CD8-positive, alpha-beta memory T cell (primary cell): ENCODE measurements at regions not wholly inside any gene's neighbourhood (a gene's known extent, or its start where the extent isn't known, plus 50 kb on each side); places are given as distances from the start of the nearest gene placed in this dataset.
A peak's percentile ranks its signal among the peaks of the same experiment; 100 is the strongest.
"Not testable (repeated sequence)": the region's sequence is repeated elsewhere in the genome, so short reads cannot be mapped to it uniquely, and the experiment has no call there.

Experiments
- CTCF ChIA-PET: fragments of 350-600 bp; sonication (Branson Sonifier 250); formaldehyde crosslinking; loops from one replicate; lab custom pipeline; 2021; ENCODE audit warnings: antibody characterized with exemption; lab: Charles Lee
- POLR2A ChIA-PET: fragments of 350-600 bp; sonication (Branson Sonifier 250); formaldehyde crosslinking; loops from one replicate; lab custom pipeline; 2021; ENCODE audit warnings: antibody characterized with exemption; lab: Charles Lee
- DNase-seq, 5 donors: peaks; one replicate each; pipeline versions ENCODE4 v3.0.0 to v3.0.0-alpha.2; 2020 to 2022; ENCODE audit warnings: mixed read lengths in 1 of 5
- H3K27ac ChIP-seq: one replicate; pipeline ENCODE4 v1.7.0; 2013; ENCODE audit warnings: low read depth, mild to moderate bottlenecking, low read length, moderate library complexity
- H3K27me3 ChIP-seq: 2 replicates; pipeline ENCODE4 v1.7.0; 2013; ENCODE audit warnings: low read length, mild to moderate bottlenecking; ENCODE audit not compliant: insufficient read depth, poor library complexity, severe bottlenecking
- H3K36me3 ChIP-seq: 2 replicates; pipeline ENCODE4 v1.7.0; 2013; ENCODE audit warnings: mild to moderate bottlenecking, low read length, moderate library complexity; ENCODE audit not compliant: insufficient read depth
- H3K4me1 ChIP-seq: 2 replicates; pipeline ENCODE4 v1.7.0; 2013; ENCODE audit warnings: mild to moderate bottlenecking, low read length, moderate library complexity; ENCODE audit not compliant: insufficient read depth
- H3K4me3 ChIP-seq: 2 replicates; pipeline ENCODE4 v1.7.0; 2013; ENCODE audit warnings: mild to moderate bottlenecking, low read length
- H3K9me3 ChIP-seq: 2 replicates; pipeline ENCODE4 v1.7.0; 2013; ENCODE audit warnings: mild to moderate bottlenecking, low read length
- H3K27ac Mint-ChIP-seq, 8 donors: one replicate each; pipeline ENCODE4 v1.8.0; 2020 to 2021; ENCODE audit warnings: mixed read lengths in 8 of 8, mild to moderate bottlenecking in 6 of 8, inconsistent platforms in 3 of 8, moderate library complexity in 3 of 8
- H3K27me3 Mint-ChIP-seq, 2 donors: one replicate each; pipeline ENCODE4 v1.8.0; 2020 to 2021; ENCODE audit warnings: mixed read lengths in 2 of 2, mild to moderate bottlenecking in 1 of 2, moderate library complexity in 1 of 2
- H3K36me3 Mint-ChIP-seq, 3 donors: one replicate each; pipeline ENCODE4 v1.8.0; 2020 to 2021; ENCODE audit warnings: mixed read lengths in 3 of 3, inconsistent platforms in 1 of 3, mild to moderate bottlenecking in 1 of 3
- H3K4me1 Mint-ChIP-seq, 3 donors: one replicate each; pipeline ENCODE4 v1.8.0; 2020 to 2021; ENCODE audit warnings: mixed read lengths in 3 of 3, inconsistent platforms in 1 of 3, mild to moderate bottlenecking in 1 of 3
- H3K4me3 Mint-ChIP-seq, 7 donors: one replicate each; pipeline ENCODE4 v1.8.0; 2020 to 2021; ENCODE audit warnings: mixed read lengths in 7 of 7, mild to moderate bottlenecking in 6 of 7, moderate library complexity in 4 of 7, inconsistent platforms in 2 of 7
- H3K9me3 Mint-ChIP-seq, 5 donors: one replicate each; pipeline ENCODE4 v1.8.0; 2020 to 2022; ENCODE audit warnings: mixed read lengths in 5 of 5, mild to moderate bottlenecking in 3 of 5, moderate library complexity in 2 of 5, inconsistent platforms in 1 of 5

DNA sequence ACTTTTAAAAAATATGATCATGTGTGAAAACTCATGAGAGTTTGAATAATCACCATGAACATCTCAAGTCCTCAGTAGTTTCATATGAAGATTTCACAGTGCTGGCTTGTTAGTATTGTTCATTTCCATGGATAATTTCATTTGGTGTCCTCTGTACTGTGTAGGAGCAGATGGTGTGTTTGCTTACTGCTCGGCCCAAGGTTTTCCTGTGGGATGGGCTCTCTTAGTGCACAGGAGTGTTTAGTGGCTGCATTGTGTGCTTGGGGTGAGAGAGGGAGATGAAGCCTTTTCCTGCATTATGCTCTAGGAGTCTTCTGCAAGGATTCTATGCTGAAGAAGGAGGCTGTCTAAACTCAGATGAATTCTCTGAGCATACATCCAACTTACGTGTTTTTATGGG, 270.6 kb downstream of the SOCS6 start:
- no peaks in the 10 kb centered on the region for H3K36me3 Mint-ChIP-seq
- no peak overlapping the region for H3K4me3 Mint-ChIP-seq
- Histone ChIP-seq H3K27me3 (no peaks in the 10 kb centered on the region), H3K4me3 (no peak overlapping the region), H3K4me1 (no peaks in the 10 kb centered on the region), H3K9me3 (no peaks in the 10 kb centered on the region), H3K27ac (no peak overlapping the region), H3K36me3 (no peaks in the 10 kb centered on the region)
- DNase-seq, result no peak
- ChIA-PET POLR2A (no interaction called here), CTCF (no interaction called here)
- H3K4me1 Mint-ChIP-seq, result peaks cover 0 to 1% (median 0%) of the 10 kb centered on the region in 3 donors
- H3K27ac Mint-ChIP-seq, result no peak overlapping the region
- H3K9me3 Mint-ChIP-seq, result peaks cover 0 to 5% (median 0%) of the 10 kb centered on the region in 5 donors
- H3K27me3 Mint-ChIP-seq, result no peaks in the 10 kb centered on the region

DNA sequence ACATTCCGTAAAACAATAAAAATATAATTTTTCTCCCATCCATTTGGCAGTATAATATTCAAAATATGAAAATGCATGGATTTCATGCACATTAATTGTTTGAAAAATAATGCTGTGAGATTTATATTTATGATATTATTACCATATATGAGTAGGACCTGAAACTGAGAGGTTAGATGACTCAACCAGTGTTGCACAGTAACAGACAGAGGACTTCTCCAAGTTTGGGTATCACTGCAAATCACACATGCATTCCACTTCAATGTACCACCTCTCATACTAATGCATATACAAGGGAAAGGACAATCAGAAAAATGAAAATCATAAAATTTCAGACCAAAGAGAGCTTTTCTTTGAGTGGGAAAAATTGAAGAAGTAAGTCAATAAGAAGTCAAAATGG, 269.5 kb downstream of the SOCS6 start:
- Mint-ChIP-seq H3K4me3 (no peak overlapping the region), H3K9me3 (peaks cover 0 to 5% (median 0%) of the 10 kb centered on the region in 5 donors), H3K4me1 (peaks cover 0 to 2% (median 0%) of the 10 kb centered on the region in 3 donors), H3K36me3 (no peaks in the 10 kb centered on the region), H3K27me3 (no peaks in the 10 kb centered on the region), H3K27ac (no peak overlapping the region)
- Histone ChIP-seq H3K27ac (no peak overlapping the region), H3K9me3 (no peaks in the 10 kb centered on the region), H3K27me3 (no peaks in the 10 kb centered on the region), H3K4me1 (no peaks in the 10 kb centered on the region), H3K36me3 (no peaks in the 10 kb centered on the region), H3K4me3 (no peak overlapping the region)
- ChIA-PET POLR2A (no interaction called here), CTCF (no interaction called here)
- no peak for DNase-seq

GRCh38 chr18:70554854-70555445, 266.1 kb downstream of the SOCS6 start:
- CTCF ChIA-PET, result no interaction called here
- H3K27ac Mint-ChIP-seq, result peak overlapping the region in 1 of 8 donors; percentile 86

GRCh38 chr18:70553936-70554260, 265.1 kb downstream of the SOCS6 start:
- Histone ChIP-seq H3K9me3 (no peaks in the 10 kb centered on the region), H3K27me3 (no peaks in the 10 kb centered on the region), H3K27ac (no peak overlapping the region), H3K4me3 (no peak overlapping the region), H3K36me3 (no peaks in the 10 kb centered on the region), H3K4me1 (no peaks in the 10 kb centered on the region)
- Mint-ChIP-seq H3K4me3 (no peak overlapping the region), H3K27me3 (no peaks in the 10 kb centered on the region), H3K9me3 (peaks cover 0 to 5% (median 3%) of the 10 kb centered on the region in 5 donors), H3K27ac (peak overlapping the region in 5 of 8 donors; percentile 44 to 86 (median 72)), H3K4me1 (peaks cover 0 to 2% (median 0%) of the 10 kb centered on the region in 3 donors), H3K36me3 (no peaks in the 10 kb centered on the region)
- DNase-seq, result no peak
- ChIA-PET POLR2A (no interaction called here), CTCF (no interaction called here)

More at GRCh38 chr18:70554854-70555445, 266.1 kb downstream of the SOCS6 start:
- POLR2A ChIA-PET, result no interaction called here
- H3K9me3 Mint-ChIP-seq, result peaks cover 0 to 3% (median 0%) of the 10 kb centered on the region in 5 donors
- no peak overlapping the region for H3K27ac ChIP-seq
- H3K4me1 ChIP-seq, result no peaks in the 10 kb centered on the region
- H3K36me3 Mint-ChIP-seq, result no peaks in the 10 kb centered on the region
- no peaks in the 10 kb centered on the region for H3K36me3 ChIP-seq
- H3K27me3 ChIP-seq, result no peaks in the 10 kb centered on the region
- no peaks in the 10 kb centered on the region for H3K27me3 Mint-ChIP-seq
- peaks cover 0 to 2% (median 0%) of the 10 kb centered on the region in 3 donors for H3K4me1 Mint-ChIP-seq
- no peak overlapping the region for H3K4me3 ChIP-seq
- DNase-seq, result no peak
- H3K9me3 ChIP-seq, result no peaks in the 10 kb centered on the region
- no peak overlapping the region for H3K4me3 Mint-ChIP-seq

GRCh38 chr18:70553245-70553935, 264.5 kb downstream of the SOCS6 start:
- peak in 2 of 5 donors; percentile 34 to 55 for DNase-seq
- Mint-ChIP-seq H3K27ac (peak overlapping the region in 7 of 8 donors; percentile 44 to 86 (median 52)), H3K4me3 (peak overlapping the region in 2 of 7 donors; percentile 8 to 15), H3K27me3 (no peaks in the 10 kb centered on the region), H3K9me3 (peaks cover 0 to 7% (median 4%) of the 10 kb centered on the region in 5 donors), H3K36me3 (no peaks in the 10 kb centered on the region), H3K4me1 (peaks cover 0 to 2% (median 0%) of the 10 kb centered on the region in 3 donors)
- Histone ChIP-seq H3K4me3 (no peak overlapping the region), H3K9me3 (no peaks in the 10 kb centered on the region), H3K27ac (no peak overlapping the region), H3K36me3 (no peaks in the 10 kb centered on the region), H3K27me3 (no peaks in the 10 kb centered on the region), H3K4me1 (no peaks in the 10 kb centered on the region)
- ChIA-PET CTCF (no interaction called here), POLR2A (no interaction called here)

GRCh38 chr18:70536370-70537062, 247.7 kb downstream of the SOCS6 start:
- no peak overlapping the region for H3K27ac ChIP-seq
- Mint-ChIP-seq H3K36me3 (no peaks in the 10 kb centered on the region), H3K4me3 (no peak overlapping the region), H3K9me3 (peaks cover 0 to 7% (median 3%) of the 10 kb centered on the region in 5 donors), H3K4me1 (no peaks in the 10 kb centered on the region), H3K27me3 (no peaks in the 10 kb centered on the region), H3K27ac (no peak overlapping the region)
- no peak overlapping the region for H3K4me3 ChIP-seq
- no peaks in the 10 kb centered on the region for H3K4me1 ChIP-seq
- no peaks in the 10 kb centered on the region for H3K9me3 ChIP-seq
- no peaks in the 10 kb centered on the region for H3K36me3 ChIP-seq
- DNase-seq, result no peak
- no peaks in the 10 kb centered on the region for H3K27me3 ChIP-seq
- ChIA-PET CTCF (no interaction called here), POLR2A (no interaction called here)

GRCh38 chr18:70535041-70535440, 246.2 kb downstream of the SOCS6 start:
- CTCF ChIA-PET, result no interaction called here
- Histone ChIP-seq H3K27me3 (no peaks in the 10 kb centered on the region), H3K4me1 (no peaks in the 10 kb centered on the region), H3K9me3 (no peaks in the 10 kb centered on the region), H3K36me3 (no peaks in the 10 kb centered on the region), H3K27ac (no peak overlapping the region), H3K4me3 (no peak overlapping the region)
- no peak overlapping the region for H3K27ac Mint-ChIP-seq
- no peaks in the 10 kb centered on the region for H3K4me1 Mint-ChIP-seq
- H3K27me3 Mint-ChIP-seq, result no peaks in the 10 kb centered on the region
- no peaks in the 10 kb centered on the region for H3K36me3 Mint-ChIP-seq
- H3K4me3 Mint-ChIP-seq, result no peak overlapping the region
- no peak for DNase-seq
- peaks cover 0 to 13% (median 0%) of the 10 kb centered on the region in 5 donors for H3K9me3 Mint-ChIP-seq
- POLR2A ChIA-PET, result no interaction called here

DNA sequence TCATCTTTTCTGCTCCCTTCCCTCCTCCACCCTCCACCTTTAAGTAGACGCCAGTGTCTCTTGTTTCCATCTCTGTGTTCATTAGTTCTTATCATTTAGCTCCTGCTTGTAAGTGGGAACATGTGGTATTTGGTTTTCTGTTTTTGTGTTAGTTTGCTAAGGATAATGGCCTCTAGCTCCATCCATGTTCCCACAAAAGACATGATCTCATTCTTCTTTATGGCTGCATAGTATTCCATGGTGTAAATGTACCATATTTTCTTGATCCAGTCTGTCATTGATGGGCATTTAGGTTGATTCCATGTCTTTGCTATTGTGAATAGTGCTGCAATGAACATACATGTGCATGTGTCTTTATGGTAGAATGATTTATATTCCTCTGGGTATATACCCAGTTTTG, 236.5 kb downstream of the SOCS6 start:
- H3K4me1 ChIP-seq, H3K27ac ChIP-seq, DNase-seq, H3K4me3 ChIP-seq, H3K36me3 Mint-ChIP-seq, H3K9me3 ChIP-seq, H3K27ac Mint-ChIP-seq, CTCF ChIA-PET, H3K36me3 ChIP-seq, H3K27me3 Mint-ChIP-seq, H3K4me1 Mint-ChIP-seq, H3K27me3 ChIP-seq, H3K4me3 Mint-ChIP-seq, POLR2A ChIA-PET: not testable (repeated sequence)
- H3K9me3 Mint-ChIP-seq, result peaks cover 5 to 11% (median 9%) of the 10 kb centered on the region in 5 donors
